ENCODE measurements at regions not wholly inside any gene's neighbourhood (a gene's known extent, or its start where the extent isn't known, plus 50 kb on each side); places are given as distances from the start of the nearest gene placed in this dataset.
A peak's percentile ranks its signal among the peaks of the same experiment; 100 is the strongest.

GRCh38 chr2:181376999-181377398, 80.2 kb upstream of the ITGA4 start:
- in situ Hi-C loops (cut with HindIII; ENCODE audit: low pct_unique_long_range_greater_than_20kb, low sequenced_read_pairs): no loop called here

GRCh38 chr2:181378491-181378890, 78.7 kb upstream of the ITGA4 start:
- DNase-seq (ENCODE audit: low read depth, low spot score): no peak
- in situ Hi-C loops (cut with HindIII; ENCODE audit: low pct_unique_long_range_greater_than_20kb, low sequenced_read_pairs): no loop called here

More at GRCh38 chr2:181376999-181377398, 80.2 kb upstream of the ITGA4 start:
- no peak for DNase-seq (ENCODE audit: low read depth, low spot score)

GRCh38 chr2:181380581-181380980, 76.6 kb upstream of the ITGA4 start:
- in situ Hi-C loops (cut with HindIII; ENCODE audit: low pct_unique_long_range_greater_than_20kb, low sequenced_read_pairs): no loop called here
- peak; percentile 43 for DNase-seq (ENCODE audit: low read depth, low spot score)

- in situ Hi-C loops (cut with HindIII; ENCODE audit: low pct_unique_long_range_greater_than_20kb, low sequenced_read_pairs): no loop called here
- DNase-seq (ENCODE audit: low read depth, low spot score): no peak
These were observed 72.3 kb upstream of the ITGA4 start for GRCh38 chr2:181384923-181385322.

- DNase-seq (ENCODE audit: low read depth, low spot score): no peak
- in situ Hi-C loops (cut with HindIII; ENCODE audit: low pct_unique_long_range_greater_than_20kb, low sequenced_read_pairs): no loop called here
These were observed 67.7 kb upstream of the ITGA4 start for GRCh38 chr2:181389524-181389923.

GRCh38 chr2:181393472-181393871, 63.7 kb upstream of the ITGA4 start:
- in situ Hi-C loops (cut with HindIII; ENCODE audit: low pct_unique_long_range_greater_than_20kb, low sequenced_read_pairs): no loop called here
- DNase-seq (ENCODE audit: low read depth, low spot score): peak; percentile 43

- DNase-seq (ENCODE audit: low read depth, low spot score): no peak
- in situ Hi-C loops (cut with HindIII; ENCODE audit: low pct_unique_long_range_greater_than_20kb, low sequenced_read_pairs): no loop called here
These were observed 62.3 kb upstream of the ITGA4 start for GRCh38 chr2:181394741-181395437.

GRCh38 chr2:181395851-181396250, 61.3 kb upstream of the ITGA4 start:
- no peak for DNase-seq (ENCODE audit: low read depth, low spot score)
- in situ Hi-C loops (cut with HindIII; ENCODE audit: low pct_unique_long_range_greater_than_20kb, low sequenced_read_pairs): no loop called here

- DNase-seq (ENCODE audit: low read depth, low spot score): no peak
- in situ Hi-C loops (cut with HindIII; ENCODE audit: low pct_unique_long_range_greater_than_20kb, low sequenced_read_pairs): no loop called here
These were observed 60.7 kb upstream of the ITGA4 start for GRCh38 chr2:181396256-181397123.

- no peak for DNase-seq (ENCODE audit: low read depth, low spot score)
- in situ Hi-C loops (cut with HindIII; ENCODE audit: low pct_unique_long_range_greater_than_20kb, low sequenced_read_pairs): no loop called here
These were observed 59.9 kb upstream of the ITGA4 start for GRCh38 chr2:181397331-181397730.

GRCh38 chr2:181398000-181398399, 59.2 kb upstream of the ITGA4 start:
- in situ Hi-C loops (cut with HindIII; ENCODE audit: low pct_unique_long_range_greater_than_20kb, low sequenced_read_pairs): no loop called here

GRCh38 chr2:181399027-181399426, 58.2 kb upstream of the ITGA4 start:
- DNase-seq (ENCODE audit: low read depth, low spot score): no peak

More at GRCh38 chr2:181398000-181398399, 59.2 kb upstream of the ITGA4 start:
- DNase-seq (ENCODE audit: low read depth, low spot score): no peak

GRCh38 chr2:181404472-181404871, 52.7 kb upstream of the ITGA4 start:
- in situ Hi-C loops (cut with HindIII; ENCODE audit: low pct_unique_long_range_greater_than_20kb, low sequenced_read_pairs): no loop called here
- peak; percentile 17 for DNase-seq (ENCODE audit: low read depth, low spot score)

More at GRCh38 chr2:181399027-181399426, 58.2 kb upstream of the ITGA4 start:
- in situ Hi-C loops (cut with HindIII; ENCODE audit: low pct_unique_long_range_greater_than_20kb, low sequenced_read_pairs): no loop called here

- no peak for DNase-seq (ENCODE audit: low read depth, low spot score)
- in situ Hi-C loops (cut with HindIII; ENCODE audit: low pct_unique_long_range_greater_than_20kb, low sequenced_read_pairs): no loop called here
These were observed 50.0 kb upstream of the ITGA4 start for GRCh38 chr2:181407171-181407570.

Small RNA genes lying in the stretch of these regions (small RNA-seq; reads per million reads assigned to genes)
- gene MIR4437: 0 to 0.02 reads per million in 2 experiments
